NCI-H774 (cell line): ENCODE measurements at regions not wholly inside any gene's neighbourhood (a gene's known extent, or its start where the extent isn't known, plus 50 kb on each side); places are given as distances from the start of the nearest gene placed in this dataset.
"Not testable (repeated sequence)": the region's sequence is repeated elsewhere in the genome, so short reads cannot be mapped to it uniquely, and the experiment has no call there.

ENCODE experiments used
- DNase-seq: peaks from one replicate; lab custom pipeline; 2025; lab: John Stamatoyannopoulos, UW

- DNase-seq: no peak
These were observed 137.4 kb upstream of the FBXO11 start for GRCh38 chr2:48043746-48044145.

DNA sequence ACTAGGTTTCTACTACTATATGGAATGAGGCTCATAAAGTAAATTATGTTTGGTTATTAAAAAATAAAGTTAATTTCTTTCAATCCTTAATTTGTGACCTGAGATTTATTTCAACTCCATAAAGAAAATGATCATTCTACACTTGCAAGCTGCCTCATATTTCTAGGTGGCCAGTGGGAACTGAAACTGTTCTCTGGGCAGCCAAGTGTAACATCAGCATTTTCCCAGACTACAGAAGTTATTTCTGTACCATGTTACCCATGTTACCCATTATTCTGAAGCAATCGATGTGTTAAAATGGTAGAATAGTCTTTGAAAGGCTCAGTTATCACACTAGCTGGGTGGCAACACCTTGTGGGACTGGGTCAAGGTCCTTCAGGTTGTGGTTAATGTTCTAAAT lies 139.3 kb upstream of the FBXO11 start:
- DNase-seq: no peak

DNA sequence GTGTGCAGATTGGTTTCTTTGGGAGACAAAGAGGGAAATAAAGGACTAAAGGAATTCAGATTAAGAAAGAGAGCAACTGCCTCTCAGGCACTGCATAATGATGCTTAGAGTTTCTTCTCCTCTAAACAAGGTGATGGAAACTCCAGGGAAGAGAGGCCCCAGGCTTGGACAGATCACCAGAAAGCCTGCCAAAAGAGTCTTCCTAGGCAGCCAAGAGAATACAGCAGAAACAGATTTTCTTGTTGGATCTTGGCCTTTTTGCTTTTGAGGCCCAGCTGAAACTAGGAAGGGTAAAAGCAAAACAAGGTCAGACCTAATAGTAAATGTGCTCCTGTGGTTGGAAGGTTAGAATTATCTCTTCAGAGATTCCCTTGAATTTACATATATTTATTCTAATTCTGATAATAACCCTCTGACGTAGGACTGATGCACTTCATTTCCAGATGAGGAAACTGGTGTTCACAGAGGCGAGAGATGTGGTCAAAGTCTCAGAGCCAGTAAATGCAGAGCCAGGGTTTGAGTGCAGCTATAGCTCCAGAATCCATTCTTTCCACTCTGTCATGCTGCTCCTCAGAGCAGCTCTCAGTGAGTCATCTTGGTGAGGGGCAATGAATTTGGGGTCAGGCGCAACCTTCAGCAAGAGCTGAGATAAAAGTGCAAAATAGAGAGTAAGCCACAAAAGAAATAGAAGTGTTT lies 142.3 kb upstream of the FBXO11 start:
- DNase-seq: no peak

- DNase-seq: no peak
These were observed 143.1 kb upstream of the FBXO11 start for GRCh38 chr2:48049371-48049770.

DNA sequence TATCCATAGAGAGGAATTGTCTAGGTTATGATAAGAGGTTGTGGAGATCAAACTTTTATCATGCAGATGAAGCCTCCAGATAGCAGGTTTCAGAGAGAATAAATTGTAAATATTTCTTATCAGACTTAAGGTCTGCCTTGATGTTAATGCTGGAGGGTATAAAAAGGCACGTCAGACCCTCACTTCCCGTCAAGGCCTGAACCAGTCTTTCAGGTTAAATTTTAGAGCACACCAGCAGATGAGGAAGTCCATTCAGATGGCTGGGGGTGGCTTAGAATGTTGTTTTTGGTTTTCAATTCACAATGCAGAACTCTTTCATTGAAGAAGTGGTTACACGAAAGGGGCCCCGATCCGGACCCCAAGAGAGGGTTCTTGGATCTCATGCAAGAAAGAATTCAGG lies 144.4 kb upstream of the FBXO11 start:
- DNase-seq: no peak

GRCh38 chr2:48059975-48060374 lies 153.7 kb upstream of the FBXO11 start:
- no peak for DNase-seq

- DNase-seq: not testable (repeated sequence)
These were observed 155.4 kb upstream of the FBXO11 start for GRCh38 chr2:48061656-48062055.

DNA sequence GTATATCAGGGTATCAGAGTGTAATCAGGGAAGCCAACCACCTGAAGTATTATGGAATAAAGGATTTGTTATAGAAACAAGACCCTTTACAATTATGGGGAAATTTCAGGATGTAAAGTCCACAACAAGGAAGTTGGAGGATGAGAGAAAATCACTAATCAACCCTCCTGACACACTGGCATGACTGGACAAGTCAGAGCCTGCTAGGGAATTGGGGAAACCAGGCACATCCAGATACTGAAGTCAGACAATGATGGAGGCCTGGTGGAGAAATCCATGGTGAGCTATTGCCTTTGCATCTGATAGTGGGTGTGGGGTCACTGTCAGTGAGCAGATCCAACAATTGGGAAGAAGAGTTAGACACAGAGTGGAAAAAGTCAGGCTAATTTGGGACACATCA lies 158.8 kb upstream of the FBXO11 start:
- DNase-seq: no peak

DNA sequence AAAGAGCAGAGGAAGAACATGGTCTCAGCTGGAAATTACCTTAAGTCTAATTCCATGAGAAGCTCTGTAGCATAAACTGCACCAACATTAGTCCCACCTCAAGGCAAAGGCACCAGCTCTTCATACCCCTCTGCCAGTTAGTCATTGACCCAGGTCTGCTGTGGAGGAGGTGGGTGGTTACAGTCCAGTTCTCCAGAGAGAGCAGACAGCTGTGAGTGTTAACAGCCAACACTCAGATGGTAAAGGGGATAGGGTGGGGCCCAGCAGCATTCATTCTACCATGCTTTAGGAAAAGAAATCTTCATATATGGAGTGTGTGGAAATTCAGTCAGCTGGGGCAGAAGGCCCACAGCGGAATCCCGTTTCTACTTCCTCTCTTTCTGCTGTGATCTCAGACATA lies 159.7 kb upstream of the FBXO11 start:
- no peak for DNase-seq

- DNase-seq: no peak
These were observed 163.5 kb upstream of the FBXO11 start for GRCh38 chr2:48069769-48070168.

GRCh38 chr2:48070415-48070814 lies 164.1 kb upstream of the FBXO11 start:
- no peak for DNase-seq

- DNase-seq: no peak
These were observed 166.3 kb upstream of the FBXO11 start for GRCh38 chr2:48072583-48072982.

- no peak for DNase-seq
These were observed 169.3 kb upstream of the FBXO11 start for GRCh38 chr2:48075631-48076030.

DNA sequence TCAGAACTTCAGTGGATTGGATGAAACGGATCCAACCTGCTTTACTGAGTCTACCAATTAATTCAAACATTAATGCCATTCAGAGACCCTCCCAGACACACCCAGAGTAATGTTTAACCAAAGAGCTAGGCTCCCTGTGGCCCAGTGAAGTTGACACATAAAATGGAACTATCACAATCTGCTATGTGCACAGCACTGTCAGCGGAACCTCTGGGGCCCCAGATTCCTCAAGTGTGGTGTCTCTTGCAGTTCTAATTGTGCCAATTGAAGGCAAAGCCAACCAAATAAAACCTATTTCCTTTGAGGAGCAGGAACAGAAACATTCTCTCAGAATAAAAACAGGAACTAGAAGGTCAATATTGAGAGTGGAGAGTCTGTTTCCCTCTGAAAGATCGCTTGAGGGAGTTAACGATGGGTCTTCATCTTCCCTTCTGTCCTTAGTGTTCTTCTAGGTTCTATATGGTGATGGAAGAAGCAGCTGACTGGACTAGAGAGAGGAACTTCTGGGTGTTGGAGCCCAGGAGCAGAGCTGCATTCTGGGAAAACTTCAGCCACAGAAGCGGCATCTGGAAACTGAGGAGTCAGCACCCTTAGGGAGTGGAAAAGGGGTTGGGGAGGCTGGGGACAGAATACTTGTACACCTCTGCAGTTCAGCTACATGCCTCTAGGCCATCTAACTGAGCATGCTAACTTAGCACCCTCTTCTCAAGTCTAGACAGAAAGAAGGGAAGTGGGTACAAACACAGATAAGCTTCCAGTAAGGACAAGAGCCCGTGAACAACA lies 174.4 kb upstream of the FBXO11 start:
- no peak for DNase-seq

GRCh38 chr2:48081317-48081628 lies 175.0 kb upstream of the FBXO11 start:
- DNase-seq: no peak

DNA sequence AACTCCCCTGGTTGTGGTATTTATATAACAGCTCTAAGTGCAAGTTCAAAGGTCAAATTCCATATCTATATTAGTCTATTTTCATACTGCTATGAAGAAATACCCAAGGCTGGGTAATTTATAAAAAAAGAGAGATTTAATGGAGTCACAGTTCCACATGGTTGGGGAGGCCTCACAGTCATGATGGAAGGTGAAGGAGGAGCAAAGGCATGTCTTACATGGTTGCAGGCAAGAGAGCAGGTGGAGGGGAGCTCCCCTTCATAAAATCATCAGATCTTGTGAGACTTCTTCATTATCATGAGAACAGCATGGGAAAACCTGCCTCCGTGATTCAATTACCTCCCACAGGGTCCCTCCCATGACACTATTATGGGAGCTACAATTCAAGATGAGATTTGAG lies 179.6 kb upstream of the FBXO11 start:
- no peak for DNase-seq

DNA sequence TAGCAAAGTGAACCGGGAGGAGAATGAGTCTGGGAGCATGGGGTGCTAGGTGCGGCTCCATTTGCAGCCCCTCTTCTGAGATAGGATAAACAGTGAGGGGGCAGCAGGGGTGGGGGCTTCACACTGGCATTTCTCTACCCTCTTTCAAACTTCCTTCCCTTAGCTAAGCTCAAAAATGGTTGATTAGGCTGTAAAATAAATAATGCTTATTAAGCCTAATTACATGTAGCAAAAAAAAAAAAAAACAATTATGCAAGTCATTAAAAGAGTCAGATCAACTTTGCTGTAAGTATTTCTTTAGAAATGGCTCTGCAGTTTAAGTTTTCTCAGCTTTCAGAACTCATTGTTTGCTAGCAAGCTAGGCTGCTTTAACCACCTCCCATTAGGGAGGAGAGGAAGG lies 182.7 kb upstream of the FBXO11 start:
- DNase-seq: no peak

DNA sequence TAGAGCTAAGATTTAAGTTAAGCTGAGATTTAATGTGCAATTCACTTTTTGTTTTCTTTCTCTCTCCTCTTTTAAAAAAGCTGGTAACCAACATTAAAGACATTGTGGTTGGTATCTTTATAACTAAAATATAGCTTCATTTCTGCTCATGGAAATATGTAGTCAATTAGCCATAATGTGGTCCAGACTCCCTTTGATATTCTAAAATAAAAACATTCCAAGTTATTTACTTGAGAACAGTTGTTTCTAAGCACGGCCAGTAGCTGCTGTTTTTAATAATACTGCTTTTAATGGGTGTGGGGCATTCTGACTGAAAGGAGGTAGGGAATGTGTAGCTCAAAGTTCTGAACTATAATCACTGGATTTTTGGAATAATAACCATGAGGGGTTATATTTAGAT lies 183.3 kb upstream of the FBXO11 start:
- no peak for DNase-seq

- DNase-seq: no peak
These were observed 186.8 kb upstream of the FBXO11 start for GRCh38 chr2:48092846-48093803.

DNA sequence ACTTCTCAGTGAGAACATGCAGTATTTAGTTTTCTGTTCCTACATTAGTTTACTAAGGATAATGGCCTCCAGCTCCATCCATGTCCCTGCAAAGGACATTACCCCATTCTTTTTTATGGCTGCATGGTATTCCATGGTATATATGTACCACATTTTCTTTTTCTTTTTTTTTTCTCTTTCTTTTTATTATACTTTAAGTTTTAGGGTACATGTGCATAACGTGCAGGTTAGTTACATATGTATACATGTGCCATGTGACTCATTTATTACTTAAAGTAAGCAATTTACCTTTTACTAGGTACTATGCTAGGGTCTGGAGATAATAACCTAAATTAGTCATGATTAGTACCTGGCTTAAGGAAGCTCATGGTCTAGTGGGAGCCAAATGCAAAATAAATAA lies 190.5 kb upstream of the FBXO11 start:
- DNase-seq: not testable (repeated sequence)

GRCh38 chr2:48098539-48098938 lies 192.2 kb upstream of the FBXO11 start:
- no peak for DNase-seq

DNA sequence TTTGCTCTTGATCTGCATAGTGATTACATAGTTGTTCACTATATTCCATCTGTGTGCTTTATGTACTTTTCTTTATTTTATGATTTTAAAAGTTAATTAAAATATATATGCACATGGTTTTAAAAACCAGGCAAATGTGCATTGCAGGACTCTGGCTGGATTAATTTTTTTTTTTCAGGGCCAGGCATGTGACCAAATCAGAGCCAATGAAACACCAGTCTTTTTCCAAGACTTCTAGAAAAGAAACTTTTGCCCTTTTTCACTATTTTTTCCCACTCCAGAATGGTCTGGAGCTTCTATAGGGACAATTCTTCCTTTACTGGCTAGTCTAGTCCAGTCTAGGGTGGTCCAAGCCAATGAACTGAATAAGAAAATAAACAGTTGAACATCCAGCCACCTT lies 198.1 kb upstream of the FBXO11 start:
- DNase-seq: no peak

- no peak for DNase-seq
These were observed 199.6 kb upstream of the FBXO11 start for GRCh38 chr2:48105848-48106247.
